ENCODE measurements at regions not wholly inside any gene's neighbourhood (a gene's known extent, or its start where the extent isn't known, plus 50 kb on each side); places are given as distances from the start of the nearest gene placed in this dataset.

- DNase-seq, result no peak
These were observed 50.7 kb upstream of the TOX2 start for GRCh38 chr20:43863821-43864544.

GRCh38 chr20:43863330-43863729 is 51.3 kb upstream of the TOX2 start:
- DNase-seq, result no peak

- no peak for DNase-seq
These were observed 52.2 kb upstream of the TOX2 start for GRCh38 chr20:43862438-43862837.

GRCh38 chr20:43859994-43860393 is 54.7 kb upstream of the TOX2 start:
- DNase-seq, result no peak

GRCh38 chr20:43857932-43858331 is 56.7 kb upstream of the TOX2 start:
- DNase-seq, result no peak

GRCh38 chr20:43857127-43857526 is 57.5 kb upstream of the TOX2 start:
- DNase-seq, result no peak

- DNase-seq, result no peak
These were observed 58.8 kb upstream of the TOX2 start for GRCh38 chr20:43855803-43856202.

- DNase-seq, result no peak
These were observed 60.7 kb upstream of the TOX2 start for GRCh38 chr20:43853918-43854317.

GRCh38 chr20:43853174-43853803 is 61.4 kb upstream of the TOX2 start:
- no peak for DNase-seq

GRCh38 chr20:43849496-43850186 is 65.0 kb upstream of the TOX2 start:
- no peak for DNase-seq

- DNase-seq, result no peak
These were observed 68.1 kb upstream of the TOX2 start for GRCh38 chr20:43846516-43846905.

- no peak for DNase-seq
These were observed 69.7 kb upstream of the TOX2 start for GRCh38 chr20:43844778-43845614.

- no peak for DNase-seq
These were observed 70.5 kb upstream of the TOX2 start for GRCh38 chr20:43843965-43844660.

- DNase-seq, result no peak
These were observed 71.3 kb upstream of the TOX2 start for GRCh38 chr20:43843096-43843964.

GRCh38 chr20:43842126-43843020 is 72.3 kb upstream of the TOX2 start:
- DNase-seq, result no peak

- DNase-seq, result peak; percentile 31 to 38
These were observed 74.1 kb upstream of the TOX2 start for GRCh38 chr20:43840382-43841070.

GRCh38 chr20:43839793-43840199 is 74.9 kb upstream of the TOX2 start:
- DNase-seq, result no peak

GRCh38 chr20:43838703-43839060 is 76.0 kb upstream of the TOX2 start:
- no peak for DNase-seq

GRCh38 chr20:43837856-43838702 is 76.6 kb upstream of the TOX2 start:
- no peak for DNase-seq
